ENCODE measurements at regions not wholly inside any gene's neighbourhood (a gene's known extent, or its start where the extent isn't known, plus 50 kb on each side); places are given as distances from the start of the nearest gene placed in this dataset.

- Histone ChIP-seq H3K36me3 (no peaks in the 10 kb centered on the region), H3K9me3 (replicated peaks) (no peaks in the 10 kb centered on the region), H3K4me1 (no peaks in the 10 kb centered on the region), H3K27me3 (ENCODE audit: low read depth) (no peaks in the 10 kb centered on the region), H3K27ac (replicated peaks) (no peak overlapping the region), H3K4me3 (no peak overlapping the region)
- intact Hi-C loops (cut with micrococcal nuclease) = no loop called here
- DNase-seq = no peak
- TF ChIP-seq CTCF (IDR thresholded peaks at IDR 0.05; ENCODE audit: borderline replicate concordance) = no peak
These were observed 321.8 kb downstream of the KCNJ3 start for GRCh38 chr2:155020246-155020645.

GRCh38 chr2:155010925-155011324 is 312.4 kb downstream of the KCNJ3 start:
- peaks cover 10% of the 10 kb centered on the region for H3K9me3 ChIP-seq (replicated peaks)
- no peak for DNase-seq
- no peaks in the 10 kb centered on the region for H3K4me1 ChIP-seq
- intact Hi-C loops (cut with micrococcal nuclease) = no loop called here
- no peaks in the 10 kb centered on the region for H3K27me3 ChIP-seq (ENCODE audit: low read depth)
- H3K27ac ChIP-seq (replicated peaks) = no peak overlapping the region
- TF ChIP-seq CTCF (IDR thresholded peaks at IDR 0.05; ENCODE audit: borderline replicate concordance) = no peak
- H3K4me3 ChIP-seq = no peak overlapping the region
- no peaks in the 10 kb centered on the region for H3K36me3 ChIP-seq

GRCh38 chr2:154995361-154995760 is 296.9 kb downstream of the KCNJ3 start:
- intact Hi-C loops (cut with micrococcal nuclease) = no loop called here
- Histone ChIP-seq H3K4me1 (no peaks in the 10 kb centered on the region), H3K27ac (replicated peaks) (no peak overlapping the region), H3K9me3 (replicated peaks) (peaks cover 6% of the 10 kb centered on the region), H3K4me3 (no peak overlapping the region), H3K36me3 (no peaks in the 10 kb centered on the region), H3K27me3 (ENCODE audit: low read depth) (no peaks in the 10 kb centered on the region)
- DNase-seq = no peak
- no peak for TF ChIP-seq CTCF (IDR thresholded peaks at IDR 0.05; ENCODE audit: borderline replicate concordance)

GRCh38 chr2:154992826-154993225 is 294.3 kb downstream of the KCNJ3 start:
- H3K9me3 ChIP-seq (replicated peaks) = peaks cover 6% of the 10 kb centered on the region
- no peaks in the 10 kb centered on the region for H3K36me3 ChIP-seq
- no peak overlapping the region for H3K27ac ChIP-seq (replicated peaks)
- DNase-seq = no peak
- intact Hi-C loops (cut with micrococcal nuclease) = no loop called here
- no peak overlapping the region for H3K4me3 ChIP-seq
- H3K27me3 ChIP-seq (ENCODE audit: low read depth) = no peaks in the 10 kb centered on the region
- no peaks in the 10 kb centered on the region for H3K4me1 ChIP-seq
- TF ChIP-seq CTCF (IDR thresholded peaks at IDR 0.05; ENCODE audit: borderline replicate concordance) = no peak

- no peaks in the 10 kb centered on the region for H3K27me3 ChIP-seq (ENCODE audit: low read depth)
- no peaks in the 10 kb centered on the region for H3K36me3 ChIP-seq
- TF ChIP-seq CTCF (IDR thresholded peaks at IDR 0.05; ENCODE audit: borderline replicate concordance) = no peak
- no peak overlapping the region for H3K27ac ChIP-seq (replicated peaks)
- peaks cover 3% of the 10 kb centered on the region for H3K9me3 ChIP-seq (replicated peaks)
- DNase-seq = no peak
- intact Hi-C loops (cut with micrococcal nuclease) = no loop called here
- no peak overlapping the region for H3K4me3 ChIP-seq
- no peaks in the 10 kb centered on the region for H3K4me1 ChIP-seq
These were observed 280.2 kb downstream of the KCNJ3 start for GRCh38 chr2:154978710-154979109.

GRCh38 chr2:154978244-154978643 is 279.7 kb downstream of the KCNJ3 start:
- no peak for DNase-seq
- Histone ChIP-seq H3K27ac (replicated peaks) (no peak overlapping the region), H3K4me3 (no peak overlapping the region), H3K36me3 (no peaks in the 10 kb centered on the region), H3K9me3 (replicated peaks) (peaks cover 3% of the 10 kb centered on the region), H3K4me1 (no peaks in the 10 kb centered on the region), H3K27me3 (ENCODE audit: low read depth) (no peaks in the 10 kb centered on the region)
- no peak for TF ChIP-seq CTCF (IDR thresholded peaks at IDR 0.05; ENCODE audit: borderline replicate concordance)
- intact Hi-C loops (cut with micrococcal nuclease) = no loop called here

Measured in left ventricle myocardium inferior (tissue), 1 donor.